ENCODE measurements at regions not wholly inside any gene's neighbourhood (a gene's known extent, or its start where the extent isn't known, plus 50 kb on each side); places are given as distances from the start of the nearest gene placed in this dataset.

DNA sequence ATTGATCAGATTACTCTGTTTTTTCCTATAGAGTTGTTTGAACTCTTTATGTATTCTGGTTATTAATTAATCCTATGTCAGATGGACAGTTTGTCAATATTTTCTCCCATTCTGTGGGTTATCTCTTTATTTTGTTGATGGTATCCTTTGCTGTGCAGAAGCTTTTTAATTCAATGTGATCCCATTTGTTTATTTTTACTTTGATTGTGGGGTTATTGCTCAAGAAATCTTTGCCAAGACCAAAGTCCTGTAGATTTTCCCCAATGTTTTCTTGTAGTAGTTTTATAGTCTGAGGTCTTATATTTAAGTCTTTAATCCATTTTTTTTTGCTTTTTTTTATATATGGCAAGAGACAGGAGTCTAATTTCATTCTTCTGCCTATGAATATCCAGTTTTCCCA is 86.2 kb upstream of the FIGN start:
- TF ChIP-seq, protein P1, sequence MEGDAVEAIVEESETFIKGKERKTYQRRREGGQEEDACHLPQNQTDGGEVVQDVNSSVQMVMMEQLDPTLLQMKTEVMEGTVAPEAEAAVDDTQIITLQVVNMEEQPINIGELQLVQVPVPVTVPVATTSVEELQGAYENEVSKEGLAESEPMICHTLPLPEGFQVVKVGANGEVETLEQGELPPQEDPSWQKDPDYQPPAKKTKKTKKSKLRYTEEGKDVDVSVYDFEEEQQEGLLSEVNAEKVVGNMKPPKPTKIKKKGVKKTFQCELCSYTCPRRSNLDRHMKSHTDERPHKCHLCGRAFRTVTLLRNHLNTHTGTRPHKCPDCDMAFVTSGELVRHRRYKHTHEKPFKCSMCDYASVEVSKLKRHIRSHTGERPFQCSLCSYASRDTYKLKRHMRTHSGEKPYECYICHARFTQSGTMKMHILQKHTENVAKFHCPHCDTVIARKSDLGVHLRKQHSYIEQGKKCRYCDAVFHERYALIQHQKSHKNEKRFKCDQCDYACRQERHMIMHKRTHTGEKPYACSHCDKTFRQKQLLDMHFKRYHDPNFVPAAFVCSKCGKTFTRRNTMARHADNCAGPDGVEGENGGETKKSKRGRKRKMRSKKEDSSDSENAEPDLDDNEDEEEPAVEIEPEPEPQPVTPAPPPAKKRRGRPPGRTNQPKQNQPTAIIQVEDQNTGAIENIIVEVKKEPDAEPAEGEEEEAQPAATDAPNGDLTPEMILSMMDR (IDR thresholded peaks at IDR 0.05; ENCODE audit: low read depth, low read length) = no peak
- no peak for TF ChIP-seq EZH2phosphoT487 (IDR thresholded peaks at IDR 0.05; ENCODE audit: low read depth)
